ENCODE measurements at regions not wholly inside any gene's neighbourhood (a gene's known extent, or its start where the extent isn't known, plus 50 kb on each side); places are given as distances from the start of the nearest gene placed in this dataset.
"Not testable (repeated sequence)": the region's sequence is repeated elsewhere in the genome, so short reads cannot be mapped to it uniquely, and the experiment has no call there.

DNA sequence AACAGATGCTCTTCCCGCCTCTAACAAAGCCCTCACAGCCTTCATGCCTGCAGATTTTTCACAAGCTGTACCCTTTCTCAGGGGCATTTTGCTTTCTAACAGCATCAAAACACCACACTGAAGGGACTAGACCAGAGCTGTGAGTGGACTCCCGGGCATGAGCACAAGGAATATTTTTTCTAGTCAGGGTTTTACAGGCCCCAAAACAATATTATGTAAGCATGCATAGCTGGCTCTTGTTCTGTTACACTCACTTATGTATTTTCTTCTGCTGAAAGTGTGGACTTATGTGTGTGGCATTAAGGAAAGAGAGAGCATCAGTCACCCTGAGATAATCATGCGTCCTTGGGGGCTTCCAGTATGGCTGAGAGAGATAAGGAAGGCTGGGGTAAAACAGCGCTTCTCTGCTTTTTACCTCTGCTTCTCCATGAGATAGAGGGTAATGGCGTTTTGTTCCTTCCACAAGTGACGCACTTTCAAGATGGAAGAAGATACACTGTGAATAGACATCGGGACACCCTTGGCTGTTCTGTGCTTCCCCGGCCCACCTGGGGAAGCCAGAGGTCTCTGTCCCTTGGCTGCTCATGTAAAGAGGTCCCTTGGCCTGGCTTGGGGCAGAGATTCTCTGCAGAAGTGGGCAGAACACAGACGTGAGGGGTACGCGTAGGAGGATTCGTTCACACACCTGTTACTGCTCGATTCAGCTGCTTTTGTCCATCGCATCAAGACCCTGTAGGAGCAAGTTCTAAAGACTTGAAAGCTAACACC, 266.7 kb upstream of the RAB4A start:
- intact Hi-C loops (cut with micrococcal nuclease): no loop called here

DNA sequence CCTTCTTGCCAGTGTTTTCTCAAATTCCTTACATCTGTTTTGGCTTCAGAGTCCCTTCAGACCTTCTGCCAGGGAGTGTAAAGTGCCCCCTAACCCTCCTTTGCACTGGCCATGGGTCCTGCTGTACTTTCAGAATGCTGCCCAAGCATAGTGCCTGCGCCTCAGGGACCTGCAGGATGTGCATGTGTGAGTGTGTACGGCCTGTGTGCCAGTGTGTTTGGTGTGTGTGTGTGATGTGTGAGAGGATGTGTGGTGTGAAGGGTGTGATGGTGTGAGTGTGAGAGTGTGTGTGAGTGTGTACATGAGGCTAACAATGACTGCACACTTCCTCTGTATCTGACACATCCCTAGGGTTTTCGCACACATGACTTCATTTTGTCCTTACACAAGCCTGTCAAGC, 265.8 kb upstream of the RAB4A start:
- intact Hi-C loops (cut with micrococcal nuclease): no loop called here

DNA sequence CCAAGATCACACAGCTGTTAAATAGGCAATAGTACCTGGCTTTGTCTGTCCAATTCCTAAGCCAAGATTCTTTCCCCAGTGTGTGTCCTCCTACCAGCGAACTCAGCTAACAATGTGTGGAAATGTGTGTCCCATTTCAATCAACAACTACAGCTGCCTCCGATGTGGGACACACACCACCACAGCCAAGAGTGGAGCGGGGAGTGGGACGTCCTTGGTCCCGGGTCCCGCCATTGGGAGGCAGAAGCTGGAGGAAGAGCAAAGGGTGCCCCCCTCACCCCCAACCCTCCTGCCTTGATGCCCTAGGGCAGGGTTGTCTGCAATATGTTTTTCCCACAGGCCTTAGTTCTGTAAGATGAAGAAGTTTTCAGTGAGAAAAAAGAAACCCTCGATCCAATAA, 265.4 kb upstream of the RAB4A start:
- intact Hi-C loops (cut with micrococcal nuclease): no loop called here

DNA sequence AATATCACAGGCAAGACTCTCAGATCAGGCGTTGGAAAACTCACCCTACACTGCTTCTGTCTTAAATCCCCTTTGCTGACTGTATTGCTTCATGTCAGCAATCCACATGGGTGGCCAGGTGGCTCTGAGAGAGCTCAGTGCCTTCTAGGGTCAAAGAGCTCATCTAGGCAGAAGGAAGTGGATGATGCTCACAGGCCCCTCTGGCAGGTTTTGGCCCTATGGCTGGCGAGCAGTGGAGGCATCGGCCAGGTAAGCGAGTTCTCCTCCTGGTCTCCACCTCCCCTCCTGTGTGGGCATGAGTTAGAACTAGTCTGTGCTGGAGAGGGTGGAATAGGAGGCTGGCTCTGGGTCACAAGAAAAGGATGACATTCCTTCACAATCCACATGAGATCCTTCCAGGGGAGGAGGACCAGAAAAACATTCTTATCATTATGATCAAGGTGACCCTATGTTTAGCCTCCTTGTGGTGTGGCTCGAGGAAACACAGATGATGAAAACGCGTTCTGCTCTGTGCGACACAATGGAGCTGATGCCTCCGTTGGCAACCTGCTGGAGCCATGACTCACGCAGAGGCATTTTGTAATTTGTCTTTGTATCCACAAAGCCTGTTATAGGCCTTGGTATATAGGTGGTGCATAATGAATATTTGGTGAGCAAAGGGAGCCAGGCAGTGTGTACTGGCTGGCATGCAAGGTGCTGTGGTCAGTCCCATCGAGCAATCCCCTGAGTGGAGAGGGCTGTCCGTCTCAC, 264.6 kb upstream of the RAB4A start:
- intact Hi-C loops (cut with micrococcal nuclease): no loop called here

DNA sequence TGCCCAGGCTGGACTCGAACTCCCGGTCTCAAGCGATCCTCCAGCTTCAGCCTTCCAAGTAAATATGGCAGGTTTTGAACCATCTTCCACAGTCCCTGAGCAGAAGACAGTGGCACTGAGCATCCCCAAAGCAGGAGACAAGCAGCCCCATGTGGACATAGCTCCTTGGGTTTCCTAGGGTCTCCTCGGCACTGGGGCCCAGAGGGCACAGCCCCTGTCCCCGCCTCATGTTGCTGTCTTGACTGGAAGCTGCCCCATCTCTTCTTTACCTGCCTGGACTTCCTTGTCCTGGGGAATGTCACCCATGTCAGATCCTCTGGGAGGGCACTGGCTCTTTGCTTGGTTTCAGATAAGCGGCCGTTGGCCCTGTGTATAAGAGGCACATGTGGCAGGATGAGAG, 263.7 kb upstream of the RAB4A start:
- intact Hi-C loops (cut with micrococcal nuclease): no loop called here

DNA sequence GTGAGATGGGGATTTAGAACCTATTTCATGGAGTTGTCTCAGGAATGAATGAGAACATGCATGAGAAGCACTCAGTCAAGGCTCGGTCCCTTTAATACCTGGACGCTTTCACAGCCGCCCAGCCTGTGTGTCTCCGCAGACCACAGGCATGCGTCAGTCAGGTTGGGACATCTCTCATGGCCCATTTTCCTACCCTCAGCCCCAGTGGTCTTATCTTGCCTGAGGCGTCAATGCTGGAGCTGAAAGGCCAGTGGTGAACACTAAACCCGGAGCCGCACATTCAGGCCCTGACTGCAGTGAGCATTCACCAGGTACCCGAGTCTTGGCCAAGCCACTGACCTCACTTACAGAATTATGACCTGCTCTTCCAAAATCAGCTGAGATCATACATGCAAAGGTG, 263.2 kb upstream of the RAB4A start:
- intact Hi-C loops (cut with micrococcal nuclease): no loop called here

DNA sequence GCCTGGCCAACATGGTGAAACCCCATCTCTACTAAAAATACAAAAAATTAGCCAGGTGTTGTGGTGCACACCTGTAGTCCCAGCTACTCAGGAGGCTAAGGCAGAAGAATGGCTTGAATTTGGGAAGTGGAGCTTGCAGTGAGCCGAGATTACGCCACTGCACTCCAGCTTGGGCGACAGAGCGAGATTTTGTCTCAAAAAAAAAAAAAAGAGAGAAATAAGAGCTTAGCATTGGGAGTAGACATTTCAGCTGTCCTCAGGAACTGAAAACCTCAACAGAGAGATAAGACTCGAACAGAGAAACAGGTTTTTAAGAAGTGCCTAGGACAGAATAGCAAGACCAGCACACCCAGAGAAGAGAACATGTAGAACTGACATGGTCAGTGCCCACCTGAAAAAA, 262.6 kb upstream of the RAB4A start:
- intact Hi-C loops (cut with micrococcal nuclease): not testable (repeated sequence)

DNA sequence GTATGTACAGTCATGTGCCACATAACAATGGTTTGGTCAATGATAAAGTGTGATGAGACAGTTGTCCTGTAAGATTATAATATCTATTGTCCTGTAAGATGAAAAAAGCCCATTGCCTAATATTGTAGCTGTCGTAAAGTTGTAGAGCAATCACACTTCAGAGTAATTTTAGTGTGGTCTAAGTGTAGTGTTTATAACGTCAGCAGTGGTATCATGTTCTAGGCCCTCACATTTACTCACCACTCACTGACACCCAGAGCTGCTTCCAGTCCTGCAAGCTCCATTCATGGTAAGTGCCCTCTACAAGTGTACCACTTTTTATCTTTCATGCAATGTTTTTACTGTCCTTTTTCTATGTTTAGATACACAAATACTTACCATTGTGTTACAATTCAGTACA, 259.9 kb upstream of the RAB4A start:
- intact Hi-C loops (cut with micrococcal nuclease): no loop called here

DNA sequence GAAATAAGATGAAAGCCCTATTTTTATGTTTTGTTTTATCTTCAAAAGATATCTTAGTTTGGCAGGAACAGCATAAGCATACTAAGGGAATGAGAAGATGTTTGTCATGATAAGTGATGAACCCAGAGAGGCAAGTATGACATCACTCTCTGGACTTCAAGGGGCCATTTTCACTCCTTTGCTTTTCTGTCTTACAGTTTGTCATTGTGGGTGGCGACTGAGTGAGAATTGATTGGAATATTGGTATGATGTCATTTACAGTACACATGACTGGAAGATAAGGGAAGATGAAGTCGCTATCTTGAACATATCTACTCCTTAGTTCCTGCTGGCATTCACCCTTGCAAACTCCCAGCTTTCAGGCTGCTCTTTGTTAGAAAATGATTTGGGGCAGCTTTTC, 258.1 kb upstream of the RAB4A start:
- intact Hi-C loops (cut with micrococcal nuclease): no loop called here

DNA sequence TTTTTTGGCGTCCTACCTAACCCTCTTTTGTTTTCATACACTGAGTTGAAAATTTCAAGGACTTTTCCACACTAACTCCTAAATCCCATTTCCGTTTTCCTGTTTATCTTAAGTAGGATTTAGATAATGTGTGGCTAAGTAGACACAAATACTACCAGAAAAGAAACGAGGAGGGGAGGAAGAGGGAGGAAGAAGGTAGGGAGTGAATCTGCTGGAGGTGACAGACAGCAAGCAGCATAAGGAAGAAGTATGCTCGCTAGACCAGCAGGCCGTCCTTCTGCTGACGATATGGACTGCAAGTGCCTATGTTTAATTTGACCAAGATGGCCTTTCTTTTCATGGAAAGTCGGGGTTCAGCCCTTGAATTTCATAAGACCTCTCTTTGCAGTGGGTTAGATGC, 256.9 kb upstream of the RAB4A start:
- intact Hi-C loops (cut with micrococcal nuclease): no loop called here

DNA sequence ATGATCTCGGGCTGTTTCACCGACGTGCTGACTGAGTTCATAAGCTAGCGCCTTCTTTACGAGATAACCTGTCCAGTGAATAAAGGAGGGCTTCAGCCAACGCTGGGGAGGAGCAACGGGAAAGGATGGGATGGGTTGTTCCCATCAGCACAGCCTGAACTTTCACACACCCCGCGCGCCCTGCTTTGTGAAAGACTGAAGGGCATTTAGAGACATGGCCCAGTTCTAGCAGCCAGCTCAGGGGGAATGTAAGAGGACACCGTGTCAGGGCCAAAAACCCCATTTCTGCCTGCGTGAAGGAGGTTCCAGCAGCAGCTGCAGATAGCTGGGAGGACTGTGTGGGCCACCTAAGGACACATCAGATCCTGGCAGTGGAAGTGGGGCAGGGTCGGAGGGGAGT, 255.1 kb upstream of the RAB4A start:
- intact Hi-C loops (cut with micrococcal nuclease): no loop called here

DNA sequence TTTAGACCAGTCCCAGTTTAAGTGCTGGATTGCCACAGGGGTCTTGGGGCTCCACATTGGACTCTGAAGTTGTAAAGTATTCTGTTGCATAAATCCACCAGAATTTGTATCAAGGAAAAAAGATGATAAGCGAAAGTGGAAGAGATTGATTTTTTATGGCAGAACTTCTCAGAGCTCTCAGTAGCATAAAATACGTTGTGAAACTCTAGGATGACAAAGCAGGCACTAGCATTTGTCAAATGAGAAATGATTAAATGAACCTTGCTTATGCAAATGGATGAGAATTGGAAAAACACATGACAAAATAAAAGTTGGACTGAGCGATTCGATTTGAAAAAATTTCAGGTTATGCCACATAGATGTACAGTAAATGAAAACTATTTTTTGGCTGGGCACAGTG, 253.8 kb upstream of the RAB4A start:
- intact Hi-C loops (cut with micrococcal nuclease): no loop called here

DNA sequence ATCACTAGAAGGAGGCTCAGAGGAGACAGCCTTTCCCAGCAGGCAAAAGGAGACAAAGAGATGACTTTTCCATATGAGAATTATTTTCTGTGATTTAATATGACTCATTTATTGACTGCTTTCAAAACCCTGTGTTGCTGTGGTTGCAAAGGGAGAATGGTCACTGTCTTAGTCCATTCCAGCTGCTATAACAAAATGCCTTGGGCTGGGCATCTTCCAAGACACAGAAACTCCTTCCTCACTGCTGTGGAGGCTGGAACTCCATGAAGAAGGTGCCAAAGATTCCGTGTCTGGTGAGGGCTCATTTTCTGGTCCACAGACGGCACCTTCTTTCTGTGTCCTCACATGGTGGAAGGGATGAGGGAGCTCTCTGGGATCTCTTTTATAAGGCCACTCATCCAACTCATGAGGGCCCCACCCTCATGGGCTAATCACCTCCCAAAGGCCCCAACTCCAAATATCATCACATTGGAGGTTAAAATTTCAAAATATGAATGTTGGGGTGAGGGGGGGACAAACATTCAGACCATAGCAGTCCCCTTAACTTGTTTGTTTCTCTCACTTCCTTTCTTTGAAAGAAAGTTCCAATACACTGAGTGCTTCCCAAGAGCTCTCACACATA, 252.1 kb upstream of the RAB4A start:
- intact Hi-C loops (cut with micrococcal nuclease): no loop called here

DNA sequence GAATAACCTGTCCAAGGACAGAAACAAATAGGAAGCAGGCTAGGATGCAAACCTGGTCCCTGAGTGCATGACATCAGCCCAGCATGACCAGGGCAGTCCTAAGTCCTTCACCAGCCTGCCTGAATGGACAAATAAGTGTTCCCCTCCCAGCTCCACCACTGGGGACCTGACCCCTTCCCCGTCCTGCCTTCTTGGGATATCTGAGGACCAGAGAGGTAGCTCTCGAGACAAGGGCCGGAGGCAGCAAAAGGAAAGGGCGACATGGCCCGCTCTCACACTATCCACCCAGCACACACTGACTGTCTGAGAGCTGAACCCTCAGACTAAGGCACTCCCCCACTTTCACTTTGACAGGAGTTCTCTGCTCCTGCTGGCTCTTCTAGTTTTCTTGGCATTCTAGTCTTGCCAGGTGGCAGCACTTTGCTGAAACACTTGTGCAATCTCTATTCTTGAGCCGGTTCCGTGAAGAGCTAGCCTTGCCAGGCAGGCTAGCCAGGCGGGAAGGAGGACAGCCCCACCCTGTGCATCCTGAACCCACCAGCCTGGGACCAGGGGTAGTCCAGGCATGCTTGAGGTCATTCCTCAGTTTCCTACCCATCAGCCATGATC, 251.1 kb upstream of the RAB4A start:
- intact Hi-C loops (cut with micrococcal nuclease): loop anchor here (10.0 kb wide), 1 partner anchor 285 kb away; the partner anchor contains the start of gene RHOU

DNA sequence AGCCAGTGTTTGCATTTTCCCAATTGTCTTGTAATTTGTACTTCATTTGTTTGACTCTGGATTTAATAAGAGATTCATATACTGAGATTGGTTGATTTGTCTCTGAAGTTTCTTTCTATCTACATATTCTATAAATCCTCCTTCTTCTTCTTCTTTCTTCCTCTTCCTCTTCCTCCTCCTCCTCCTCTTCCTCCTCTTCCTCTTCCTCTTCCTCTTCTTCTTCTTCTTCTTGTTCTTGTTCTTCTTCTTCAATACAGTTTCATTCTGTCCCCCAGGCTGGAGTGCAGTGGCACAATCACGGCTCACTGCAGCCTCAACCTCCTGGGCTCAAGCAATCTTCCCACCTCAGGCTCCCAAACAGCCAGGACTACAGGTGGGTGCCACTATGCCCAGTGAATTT, 249.9 kb upstream of the RAB4A start:
- intact Hi-C loops (cut with micrococcal nuclease): loop anchor here (10.0 kb wide), 1 partner anchor 286 kb away; the partner anchor contains the start of gene RHOU

DNA sequence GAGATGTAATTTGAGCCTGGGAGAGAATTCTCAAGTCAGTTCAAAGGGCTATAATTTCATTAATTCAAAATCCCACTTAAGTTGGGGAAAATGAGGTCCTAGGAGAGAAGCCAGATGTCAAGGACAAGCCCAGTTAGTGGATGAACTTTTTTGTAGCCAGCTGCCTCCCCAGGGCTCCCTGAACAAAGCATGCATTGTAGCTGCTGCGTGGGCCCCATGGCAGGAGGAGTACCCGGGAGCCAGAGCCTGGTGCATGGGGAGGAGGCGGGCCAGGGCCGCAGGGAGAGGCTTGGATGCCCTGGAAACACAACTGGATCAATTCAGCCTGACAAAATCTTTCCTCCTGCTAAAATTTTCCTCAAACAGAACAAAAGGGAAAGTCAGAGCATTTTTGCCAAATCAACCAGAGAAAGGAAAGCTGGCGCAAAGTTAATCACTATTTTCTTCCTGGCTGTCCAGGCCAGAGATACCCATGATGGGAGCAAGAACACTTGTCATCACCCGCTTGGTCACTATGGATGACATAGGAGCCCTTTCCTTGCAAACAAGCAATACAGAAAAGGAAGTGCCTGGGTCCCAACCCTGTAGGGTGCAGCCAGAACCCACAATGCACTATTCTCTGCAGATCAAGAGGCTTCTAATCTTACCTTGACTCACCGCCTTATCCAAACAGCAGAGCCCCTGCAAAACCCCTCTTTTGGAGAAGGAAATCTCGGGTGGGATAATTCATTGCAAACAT, 248.1 kb upstream of the RAB4A start:
- intact Hi-C loops (cut with micrococcal nuclease): loop anchor here (10.0 kb wide), 1 partner anchor 288 kb away; the partner anchor contains the start of gene RHOU

DNA sequence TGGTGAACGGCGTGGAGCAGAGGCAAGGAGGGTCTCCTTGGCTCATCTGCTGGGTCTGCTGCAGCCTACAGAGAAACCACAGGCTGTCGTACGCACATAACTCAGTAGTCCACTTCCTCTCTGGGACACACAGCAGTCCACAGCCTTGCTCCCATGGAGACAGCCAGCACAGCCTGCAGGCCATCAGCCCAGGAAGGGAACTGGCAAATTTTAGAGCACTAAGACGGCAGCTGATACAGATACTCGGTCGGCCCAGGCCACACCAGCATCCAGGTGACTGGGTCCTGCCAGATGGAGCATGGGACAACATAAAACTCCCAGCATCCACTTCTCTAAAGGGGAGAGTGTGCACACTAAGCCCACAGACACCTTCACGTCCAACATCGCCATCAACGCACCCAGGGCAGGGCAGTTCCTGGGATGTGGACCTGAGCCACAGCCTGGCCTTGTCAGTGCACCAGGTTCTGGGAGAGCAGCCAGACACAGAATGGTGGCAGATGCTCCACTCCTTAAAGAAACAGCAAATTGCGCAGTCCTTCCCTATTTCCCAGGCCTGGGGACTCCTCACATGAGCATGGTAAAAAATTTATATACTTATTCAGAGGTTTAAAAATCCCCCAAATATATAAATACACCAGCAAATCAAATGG, 247.1 kb upstream of the RAB4A start:
- intact Hi-C loops (cut with micrococcal nuclease): loop anchor here (10.0 kb wide), 1 partner anchor 289 kb away; the partner anchor contains the start of gene RHOU

DNA sequence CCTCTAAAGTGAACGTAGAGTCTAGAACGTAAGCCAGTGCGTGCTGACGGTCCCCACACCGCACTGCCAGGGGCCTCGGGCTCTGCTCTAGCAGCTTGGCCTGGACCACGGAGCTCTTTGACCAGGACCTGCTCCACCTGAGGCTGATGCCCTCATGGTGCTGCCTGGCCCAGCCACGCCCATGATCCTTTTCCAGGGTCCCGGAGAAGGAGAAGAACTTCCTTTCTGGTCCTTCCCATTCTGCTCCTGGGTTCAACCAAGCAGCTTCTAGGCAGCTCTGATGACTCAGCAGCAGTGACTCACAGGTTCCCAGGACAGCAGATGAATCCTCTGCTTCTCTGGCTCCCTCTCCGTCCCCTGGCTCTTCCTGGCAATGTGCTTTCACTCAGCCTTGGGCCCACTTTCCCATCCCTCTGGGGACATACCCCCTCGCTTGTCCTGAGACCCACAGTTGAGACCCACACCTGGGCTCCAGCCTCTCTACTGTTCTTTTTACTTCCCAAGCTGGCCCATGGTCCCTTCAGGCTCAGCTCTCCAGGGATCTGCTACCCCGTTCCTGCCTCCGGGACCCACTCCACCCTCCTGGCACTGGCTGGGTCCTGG, 246.3 kb upstream of the RAB4A start:
- intact Hi-C loops (cut with micrococcal nuclease): loop anchor here (10.0 kb wide), 1 partner anchor 290 kb away; the partner anchor contains the start of gene RHOU

DNA sequence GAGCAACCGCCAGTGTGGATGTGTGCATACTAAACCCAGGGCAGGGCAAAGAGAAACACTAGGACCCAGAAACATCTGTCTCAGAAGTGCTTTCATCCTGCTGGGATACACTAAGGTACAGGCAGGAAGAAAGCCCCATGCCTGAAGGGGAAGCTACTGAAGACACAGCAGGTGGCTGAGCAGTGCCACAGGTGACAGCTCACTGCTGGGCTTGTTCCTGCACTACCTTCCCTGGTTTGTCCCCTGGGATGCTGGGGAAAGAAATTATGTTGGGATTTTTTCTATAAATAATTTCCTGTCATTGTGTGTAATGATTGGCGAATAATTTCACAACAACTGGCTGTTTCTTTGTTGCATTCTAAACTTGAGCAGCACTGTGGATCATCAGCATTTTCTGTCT, 245.3 kb upstream of the RAB4A start:
- intact Hi-C loops (cut with micrococcal nuclease): loop anchor here (10.0 kb wide), 1 partner anchor 291 kb away; the partner anchor contains the start of gene RHOU

DNA sequence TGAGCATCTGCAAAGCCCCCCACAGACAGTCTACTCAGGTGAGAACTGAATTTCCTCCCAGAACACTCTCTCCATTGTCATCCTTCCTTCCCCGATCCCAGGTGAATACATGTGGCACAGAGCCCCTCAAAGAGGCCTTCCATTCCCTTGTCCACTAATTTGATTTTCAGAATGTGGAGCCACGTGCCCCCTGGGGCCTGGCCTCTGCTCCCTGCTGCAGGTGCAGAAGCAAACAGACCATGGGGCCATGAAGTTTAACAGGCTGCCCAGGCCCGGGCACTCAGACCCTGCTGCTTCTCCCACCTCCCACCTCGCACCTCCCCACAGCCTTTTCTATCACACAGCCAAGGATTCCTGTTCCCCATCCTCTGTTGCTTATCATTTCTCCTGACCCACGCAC, 243.8 kb upstream of the RAB4A start:
- intact Hi-C loops (cut with micrococcal nuclease): loop anchor here (10.0 kb wide), 1 partner anchor 292 kb away; the partner anchor contains the start of gene RHOU
